ENCODE measurements at regions not wholly inside any gene's neighbourhood (a gene's known extent, or its start where the extent isn't known, plus 50 kb on each side); places are given as distances from the start of the nearest gene placed in this dataset.

GRCh38 chr13:100872761-100873160, 198.2 kb upstream of the TMTC4 start:
- no peak overlapping the region for H3K9ac ChIP-seq (ENCODE audit: extremely low read depth, insufficient read length, low read length)
- no peak for TF ChIP-seq CTCF (conservative IDR thresholded peaks at IDR 0.05)
- H3K56ac ChIP-seq (ENCODE audit: insufficient read length, low read depth, low read length), result no peak overlapping the region
- H3K4me1 ChIP-seq (ENCODE audit: insufficient read depth, low read length), result no peaks in the 10 kb centered on the region
- no peaks in the 10 kb centered on the region for H3K4me1 Mint-ChIP-seq
- H3K9me3 ChIP-seq (ENCODE audit: control insufficient read depth, low read depth, low read length), result no peaks in the 10 kb centered on the region
- H3K18ac ChIP-seq (ENCODE audit: insufficient read length, low read depth, low read length), result no peak overlapping the region
- no peak overlapping the region for H3T11ph ChIP-seq (ENCODE audit: low read length)
- H2BK120ac ChIP-seq (ENCODE audit: low read depth, low read length, poor library complexity, severe bottlenecking), result no peak overlapping the region
- H3K4ac ChIP-seq (ENCODE audit: low read depth, low read length), result no peak overlapping the region
- no peak overlapping the region for H3K23ac ChIP-seq (ENCODE audit: insufficient read length, low read depth, low read length)
- H3K27ac ChIP-seq (ENCODE audit: insufficient read length, low read depth, low read length), result no peak overlapping the region
- H2BK20ac ChIP-seq (ENCODE audit: low read depth, low read length, poor library complexity, severe bottlenecking), result no peak overlapping the region
- H3K79me2 ChIP-seq (ENCODE audit: insufficient read depth, low read length), result no peaks in the 10 kb centered on the region
- H3K27ac Mint-ChIP-seq, result no peak overlapping the region
- H4K8ac ChIP-seq (replicated peaks; ENCODE audit: insufficient read length, low read depth, low read length), result no peak overlapping the region
- H4K5ac ChIP-seq (ENCODE audit: insufficient read length, low read depth, low read length), result no peak overlapping the region
- no peak overlapping the region for H2BK12ac ChIP-seq (ENCODE audit: insufficient read length, low read depth, low read length)
- peaks cover 10 to 15% of the 10 kb centered on the region in 2 experiments for H3K9me3 Mint-ChIP-seq
- H3K23me2 ChIP-seq (ENCODE audit: insufficient read length, low read depth, low read length, poor library complexity, severe bottlenecking), result no peaks in the 10 kb centered on the region
- H3K36me3 Mint-ChIP-seq (ENCODE audit: insufficient read depth in 1 of 3, low read depth in 3 of 3), result peaks cover 6 to 8% (median 8%) of the 10 kb centered on the region in 3 experiments
- no peaks in the 10 kb centered on the region for H3K79me1 ChIP-seq (ENCODE audit: insufficient read depth, low read depth, low read length, poor library complexity, severe bottlenecking)
- no peak overlapping the region for H3K14ac ChIP-seq (ENCODE audit: insufficient read depth, low read length)
- no peak for DNase-seq
- H2AFZ ChIP-seq (ENCODE audit: low read length), result no peak overlapping the region
- no peak overlapping the region for H2AK5ac ChIP-seq (ENCODE audit: insufficient read length, low read length)
- H3K27me3 Mint-ChIP-seq (ENCODE audit: low read depth), result peaks cover 1% of the 10 kb centered on the region; the same call in 1 of the 2 replicates
- H4K20me1 ChIP-seq (ENCODE audit: control insufficient read depth, insufficient read depth, insufficient read length), result no peaks in the 10 kb centered on the region
- no peak overlapping the region for H2BK15ac ChIP-seq (ENCODE audit: low read depth, low read length)
- no peak overlapping the region for H3K4me2 ChIP-seq (ENCODE audit: insufficient read depth, insufficient read length, low read length)
- no peak overlapping the region for H3K4me3 Mint-ChIP-seq
- no peak overlapping the region for H4K91ac ChIP-seq (ENCODE audit: insufficient read length, low read depth, low read length)
- no peak overlapping the region for H2BK5ac ChIP-seq (ENCODE audit: insufficient read length, low read length)
- no CpG with 5 or more reads among the region's 4 CpGs for WGBS (ENCODE audit: extremely low coverage, insufficient read length, low lambda C conversion rate)
- no peaks in the 10 kb centered on the region for H3K27me3 ChIP-seq (ENCODE audit: insufficient read depth, low read length)

Measured in H9 (cell line).